ENCODE measurements at regions not wholly inside any gene's neighbourhood (a gene's known extent, or its start where the extent isn't known, plus 50 kb on each side); places are given as distances from the start of the nearest gene placed in this dataset.

DNA sequence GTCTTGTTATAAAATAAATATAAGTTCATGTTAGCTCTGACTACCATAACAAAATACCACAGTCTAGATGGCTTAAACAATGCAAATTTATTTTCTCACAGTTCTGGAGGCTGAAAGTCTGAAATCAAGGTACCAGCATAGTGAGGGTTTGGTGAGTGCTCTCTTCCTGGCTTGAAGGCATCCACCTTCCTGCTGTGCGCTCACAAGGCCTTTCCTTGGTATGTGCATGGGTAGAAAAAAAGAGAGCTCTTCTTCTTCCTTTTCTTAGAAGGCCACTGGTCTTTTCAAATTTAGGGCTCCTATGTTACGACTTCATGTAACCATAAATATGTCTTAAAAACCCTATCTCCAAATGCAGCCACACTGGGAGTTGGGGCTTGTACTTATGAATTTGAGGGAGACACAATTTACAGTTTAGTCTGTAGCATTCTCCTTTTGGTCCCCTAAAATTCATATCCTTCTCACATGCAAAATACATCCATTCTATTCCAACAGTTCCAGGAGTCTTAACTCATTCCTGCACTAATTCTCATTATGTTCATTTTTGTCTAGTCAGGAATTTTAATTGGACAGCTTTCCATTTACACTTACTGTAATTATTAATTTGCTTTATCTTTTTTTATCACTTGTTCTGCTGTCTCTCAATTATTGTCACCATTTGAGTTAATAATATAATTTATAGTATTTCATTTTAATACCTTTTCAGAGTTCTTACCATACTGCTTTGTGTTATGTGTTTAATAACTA is 381.9 kb upstream of the EPHA7 start:
- H3K79me2 ChIP-seq (ENCODE audit: low read length) = no peaks in the 10 kb centered on the region
- TF ChIP-seq CTCF (IDR thresholded peaks at IDR 0.05; ENCODE audit: low read length) (no peak), EZH2phosphoT487 (IDR thresholded peaks at IDR 0.05; ENCODE audit: low read length) (no peak), EZH2 (optimal IDR thresholded peaks at IDR 0.05; ENCODE audit: low read depth, low read length) (no peak)
- H3K27ac ChIP-seq (ENCODE audit: low read length) = no peak overlapping the region
- H4K20me1 ChIP-seq (ENCODE audit: insufficient read depth, low read length) = no peaks in the 10 kb centered on the region
- H3K9me2 ChIP-seq (replicated peaks; ENCODE audit: insufficient read depth, low read length) = no peaks in the 10 kb centered on the region
- H3K4me1 ChIP-seq (ENCODE audit: low read length) = no peaks in the 10 kb centered on the region
- H3K4me2 ChIP-seq (ENCODE audit: low read depth, low read length) = no peak overlapping the region
- no peak overlapping the region for H3K4me3 ChIP-seq (ENCODE audit: low read length)
- no peaks in the 10 kb centered on the region for H3K27me3 ChIP-seq (replicated peaks; ENCODE audit: insufficient read depth, low read length)
- H3F3A ChIP-seq (ENCODE audit: insufficient read depth, low read length) = no peaks in the 10 kb centered on the region
- H3K9ac ChIP-seq (ENCODE audit: low read length) = no peak overlapping the region
- H3K9me3 ChIP-seq (replicated peaks; ENCODE audit: insufficient read depth, low read length) = no peaks in the 10 kb centered on the region
- no peak for DNase-seq
- no peaks in the 10 kb centered on the region for H3K36me3 ChIP-seq (replicated peaks; ENCODE audit: insufficient read depth, low read length)
- no peak overlapping the region for H2AFZ ChIP-seq (ENCODE audit: low read length)

DNA sequence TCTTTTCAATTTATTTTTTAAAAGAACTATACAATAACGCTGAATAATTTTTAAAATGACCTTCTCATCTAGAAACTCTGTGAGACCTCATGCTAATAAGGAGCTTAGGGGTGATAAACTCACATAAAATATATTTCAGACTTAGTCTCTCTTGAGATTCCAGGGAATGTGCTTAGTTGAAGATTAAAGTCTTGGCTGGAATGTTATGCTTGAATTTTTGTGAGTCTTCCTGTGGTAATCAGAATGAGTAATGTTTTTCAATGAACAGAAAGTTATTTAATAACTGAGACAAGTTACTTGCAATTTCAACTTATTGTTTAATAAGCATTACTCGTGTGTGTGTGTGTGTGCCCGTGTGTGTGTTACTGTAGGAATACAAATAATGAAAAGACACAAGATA is 379.9 kb upstream of the EPHA7 start:
- Histone ChIP-seq H3K36me3 (replicated peaks; ENCODE audit: insufficient read depth, low read length) (no peaks in the 10 kb centered on the region), H3K79me2 (ENCODE audit: low read length) (no peaks in the 10 kb centered on the region), H3K27me3 (replicated peaks; ENCODE audit: insufficient read depth, low read length) (no peaks in the 10 kb centered on the region), H3K9me3 (replicated peaks; ENCODE audit: insufficient read depth, low read length) (no peaks in the 10 kb centered on the region), H3K9me2 (replicated peaks; ENCODE audit: insufficient read depth, low read length) (no peaks in the 10 kb centered on the region), H3K9ac (ENCODE audit: low read length) (no peak overlapping the region), H3K4me1 (ENCODE audit: low read length) (no peaks in the 10 kb centered on the region), H3K4me3 (ENCODE audit: low read length) (no peak overlapping the region), H3K4me2 (ENCODE audit: low read depth, low read length) (no peak overlapping the region), H4K20me1 (ENCODE audit: insufficient read depth, low read length) (no peaks in the 10 kb centered on the region), H3K27ac (ENCODE audit: low read length) (no peak overlapping the region), H3F3A (ENCODE audit: insufficient read depth, low read length) (no peaks in the 10 kb centered on the region), H2AFZ (ENCODE audit: low read length) (no peak overlapping the region)
- TF ChIP-seq EZH2 (optimal IDR thresholded peaks at IDR 0.05; ENCODE audit: low read depth, low read length) (no peak), CTCF (IDR thresholded peaks at IDR 0.05; ENCODE audit: low read length) (no peak), EZH2phosphoT487 (IDR thresholded peaks at IDR 0.05; ENCODE audit: low read length) (no peak)
- DNase-seq = no peak

- Histone ChIP-seq H3K4me2 (ENCODE audit: low read depth, low read length) (no peak overlapping the region), H3K27ac (ENCODE audit: low read length) (no peak overlapping the region), H3K27me3 (replicated peaks; ENCODE audit: insufficient read depth, low read length) (no peaks in the 10 kb centered on the region), H3K4me1 (ENCODE audit: low read length) (no peaks in the 10 kb centered on the region), H4K20me1 (ENCODE audit: insufficient read depth, low read length) (no peaks in the 10 kb centered on the region), H3K4me3 (ENCODE audit: low read length) (no peak overlapping the region), H3K9ac (ENCODE audit: low read length) (no peak overlapping the region), H3K9me3 (replicated peaks; ENCODE audit: insufficient read depth, low read length) (no peaks in the 10 kb centered on the region), H3K36me3 (replicated peaks; ENCODE audit: insufficient read depth, low read length) (no peaks in the 10 kb centered on the region), H3F3A (ENCODE audit: insufficient read depth, low read length) (no peaks in the 10 kb centered on the region), H3K79me2 (ENCODE audit: low read length) (no peaks in the 10 kb centered on the region), H2AFZ (ENCODE audit: low read length) (no peak overlapping the region), H3K9me2 (replicated peaks; ENCODE audit: insufficient read depth, low read length) (no peaks in the 10 kb centered on the region)
- DNase-seq = no peak
- TF ChIP-seq CTCF (IDR thresholded peaks at IDR 0.05; ENCODE audit: low read length) = no peak
- no peak for TF ChIP-seq EZH2 (optimal IDR thresholded peaks at IDR 0.05; ENCODE audit: low read depth, low read length)
- TF ChIP-seq EZH2phosphoT487 (IDR thresholded peaks at IDR 0.05; ENCODE audit: low read length) = no peak
Observed at GRCh38 chr6:93794166-93794565, 374.8 kb upstream of the EPHA7 start.

Data from MM.1S (cell line).